ENCODE measurements at regions not wholly inside any gene's neighbourhood (a gene's known extent, or its start where the extent isn't known, plus 50 kb on each side); places are given as distances from the start of the nearest gene placed in this dataset.

DNA sequence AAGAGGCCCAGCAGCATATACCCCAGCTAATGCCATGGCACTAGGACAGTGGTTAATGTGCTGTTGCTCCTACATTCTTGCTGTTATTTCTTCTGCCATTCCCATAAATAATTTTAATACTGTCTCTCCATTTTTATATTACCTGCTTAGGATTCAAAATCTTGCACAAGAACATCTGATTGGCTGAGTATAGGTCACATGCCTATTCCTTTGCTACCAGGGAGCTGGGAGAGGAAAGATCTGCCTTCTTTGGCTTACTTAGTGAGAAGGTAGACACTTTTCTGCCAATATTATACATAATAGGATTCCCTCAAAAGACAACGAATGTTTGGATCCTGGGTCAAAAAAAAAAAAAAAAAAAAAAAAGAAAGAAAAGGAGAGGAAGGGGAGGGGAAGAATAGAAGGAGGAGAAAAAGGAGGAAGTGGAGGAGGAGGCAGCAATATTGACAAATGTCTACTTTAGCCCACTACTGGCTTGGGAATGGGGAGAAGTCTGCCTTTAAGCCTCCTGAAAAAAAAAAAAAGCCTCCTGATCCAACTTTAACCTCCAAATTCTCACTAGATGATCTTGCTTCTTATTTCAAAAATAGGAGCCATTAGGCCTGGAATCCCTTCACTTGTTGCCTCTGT lies 134.5 kb upstream of the HNRNPU start:
- TF ChIP-seq, protein P1, sequence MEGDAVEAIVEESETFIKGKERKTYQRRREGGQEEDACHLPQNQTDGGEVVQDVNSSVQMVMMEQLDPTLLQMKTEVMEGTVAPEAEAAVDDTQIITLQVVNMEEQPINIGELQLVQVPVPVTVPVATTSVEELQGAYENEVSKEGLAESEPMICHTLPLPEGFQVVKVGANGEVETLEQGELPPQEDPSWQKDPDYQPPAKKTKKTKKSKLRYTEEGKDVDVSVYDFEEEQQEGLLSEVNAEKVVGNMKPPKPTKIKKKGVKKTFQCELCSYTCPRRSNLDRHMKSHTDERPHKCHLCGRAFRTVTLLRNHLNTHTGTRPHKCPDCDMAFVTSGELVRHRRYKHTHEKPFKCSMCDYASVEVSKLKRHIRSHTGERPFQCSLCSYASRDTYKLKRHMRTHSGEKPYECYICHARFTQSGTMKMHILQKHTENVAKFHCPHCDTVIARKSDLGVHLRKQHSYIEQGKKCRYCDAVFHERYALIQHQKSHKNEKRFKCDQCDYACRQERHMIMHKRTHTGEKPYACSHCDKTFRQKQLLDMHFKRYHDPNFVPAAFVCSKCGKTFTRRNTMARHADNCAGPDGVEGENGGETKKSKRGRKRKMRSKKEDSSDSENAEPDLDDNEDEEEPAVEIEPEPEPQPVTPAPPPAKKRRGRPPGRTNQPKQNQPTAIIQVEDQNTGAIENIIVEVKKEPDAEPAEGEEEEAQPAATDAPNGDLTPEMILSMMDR (IDR thresholded peaks at IDR 0.05; ENCODE audit: borderline replicate concordance, extremely low read depth, low read length, poor library complexity, severe bottlenecking): no peak
- no peak for TF ChIP-seq EZH2 (IDR thresholded peaks at IDR 0.05; ENCODE audit: borderline replicate concordance, low read depth, low read length, severe bottlenecking)
